PFSK-1 (cell line): ENCODE measurements at regions not wholly inside any gene's neighbourhood (a gene's known extent, or its start where the extent isn't known, plus 50 kb on each side); places are given as distances from the start of the nearest gene placed in this dataset.

Experiments used
- FOXP2 ChIP-seq: optimal IDR thresholded peaks from 2 replicates; pipeline ENCODE3; 2011; ENCODE audit warnings: borderline replicate concordance, control low read depth, inconsistent platforms; ENCODE audit not compliant: insufficient read depth; ENCODE audit errors: extremely low read length, extremely low read depth
- POLR2AphosphoS5 ChIP-seq: IDR thresholded peaks from 2 replicates; pipeline ENCODE4 v1.6.1; 2012; ENCODE audit warnings: low read depth, mild to moderate bottlenecking, control low read depth, low read length, moderate library complexity
- SIN3A ChIP-seq: IDR thresholded peaks from 2 replicates; pipeline ENCODE4 v1.6.1; 2012; ENCODE audit warnings: mild to moderate bottlenecking, low read length, moderate library complexity, borderline replicate concordance; ENCODE audit not compliant: insufficient read depth
- TAF1 ChIP-seq: IDR thresholded peaks from 2 replicates; pipeline ENCODE4 v1.6.1; 2012; ENCODE audit warnings: low read length, control low read depth, borderline replicate concordance; ENCODE audit not compliant: insufficient read depth
- TF ChIP-seq, protein P1 (sequence below), 2 experiments: IDR thresholded peaks; 2 replicates each; pipeline versions ENCODE4 v1.6.1 to v1.8.0; 2011 to 2012; ENCODE audit warnings: low read depth in 2 of 2, low read length in 2 of 2, control low read depth in 1 of 2, inconsistent platforms in 1 of 2, mild to moderate bottlenecking in 1 of 2, moderate library complexity in 1 of 2; ENCODE audit not compliant: insufficient read depth in 1 of 2

DNA sequence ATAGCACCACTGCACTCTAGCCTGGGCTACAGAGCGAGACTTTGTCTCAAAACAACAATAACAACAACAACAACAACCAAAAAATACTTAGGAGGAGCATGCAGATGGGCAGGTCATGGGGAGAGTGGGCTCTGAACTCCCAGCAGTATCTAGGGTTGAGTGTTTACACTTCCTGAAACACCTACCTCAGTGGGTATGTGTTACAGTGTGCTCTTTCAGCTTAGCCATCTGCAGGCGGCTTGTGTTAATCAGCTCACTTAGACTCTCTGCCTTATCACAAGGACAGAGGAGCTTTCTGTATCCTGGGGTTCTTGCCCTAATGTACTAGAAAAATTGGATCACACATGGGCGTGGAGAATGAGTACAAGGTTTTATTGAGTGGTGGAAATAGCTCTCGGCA is 340.2 kb downstream of the KIF20B start:
- TF ChIP-seq POLR2AphosphoS5 (no peak), TAF1 (no peak), SIN3A (no peak), FOXP2 (no peak)
- TF ChIP-seq, protein P1, sequence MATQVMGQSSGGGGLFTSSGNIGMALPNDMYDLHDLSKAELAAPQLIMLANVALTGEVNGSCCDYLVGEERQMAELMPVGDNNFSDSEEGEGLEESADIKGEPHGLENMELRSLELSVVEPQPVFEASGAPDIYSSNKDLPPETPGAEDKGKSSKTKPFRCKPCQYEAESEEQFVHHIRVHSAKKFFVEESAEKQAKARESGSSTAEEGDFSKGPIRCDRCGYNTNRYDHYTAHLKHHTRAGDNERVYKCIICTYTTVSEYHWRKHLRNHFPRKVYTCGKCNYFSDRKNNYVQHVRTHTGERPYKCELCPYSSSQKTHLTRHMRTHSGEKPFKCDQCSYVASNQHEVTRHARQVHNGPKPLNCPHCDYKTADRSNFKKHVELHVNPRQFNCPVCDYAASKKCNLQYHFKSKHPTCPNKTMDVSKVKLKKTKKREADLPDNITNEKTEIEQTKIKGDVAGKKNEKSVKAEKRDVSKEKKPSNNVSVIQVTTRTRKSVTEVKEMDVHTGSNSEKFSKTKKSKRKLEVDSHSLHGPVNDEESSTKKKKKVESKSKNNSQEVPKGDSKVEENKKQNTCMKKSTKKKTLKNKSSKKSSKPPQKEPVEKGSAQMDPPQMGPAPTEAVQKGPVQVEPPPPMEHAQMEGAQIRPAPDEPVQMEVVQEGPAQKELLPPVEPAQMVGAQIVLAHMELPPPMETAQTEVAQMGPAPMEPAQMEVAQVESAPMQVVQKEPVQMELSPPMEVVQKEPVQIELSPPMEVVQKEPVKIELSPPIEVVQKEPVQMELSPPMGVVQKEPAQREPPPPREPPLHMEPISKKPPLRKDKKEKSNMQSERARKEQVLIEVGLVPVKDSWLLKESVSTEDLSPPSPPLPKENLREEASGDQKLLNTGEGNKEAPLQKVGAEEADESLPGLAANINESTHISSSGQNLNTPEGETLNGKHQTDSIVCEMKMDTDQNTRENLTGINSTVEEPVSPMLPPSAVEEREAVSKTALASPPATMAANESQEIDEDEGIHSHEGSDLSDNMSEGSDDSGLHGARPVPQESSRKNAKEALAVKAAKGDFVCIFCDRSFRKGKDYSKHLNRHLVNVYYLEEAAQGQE (IDR thresholded peaks at IDR 0.05; ENCODE audit: insufficient read depth in 1 of 2, low read depth in 2 of 2, low read length in 2 of 2) = no peak
